GM21723 (cell line): ENCODE measurements at regions not wholly inside any gene's neighbourhood (a gene's known extent, or its start where the extent isn't known, plus 50 kb on each side); places are given as distances from the start of the nearest gene placed in this dataset.
"Not testable (repeated sequence)": the region's sequence is repeated elsewhere in the genome, so short reads cannot be mapped to it uniquely, and the experiment has no call there.

Experiments used
- ATAC-seq: cut with Tn5 transposase; IDR thresholded peaks from one replicate; pipeline ENCODE4 v1.9.1; 2021; ENCODE audit warnings: mild to moderate bottlenecking, moderate library complexity; ENCODE audit not compliant: unreplicated experiment

GRCh38 chr18:73079920-73080319 lies 212.1 kb upstream of the NETO1 start:
- no peak for ATAC-seq

- ATAC-seq, result no peak
These were observed 193.0 kb upstream of the NETO1 start for GRCh38 chr18:73060666-73061288.

- no peak for ATAC-seq
These were observed 191.5 kb upstream of the NETO1 start for GRCh38 chr18:73059280-73059679.

GRCh38 chr18:73047688-73048087 lies 179.9 kb upstream of the NETO1 start:
- ATAC-seq, result no peak

GRCh38 chr18:73045037-73045436 lies 177.2 kb upstream of the NETO1 start:
- ATAC-seq, result no peak

GRCh38 chr18:73043611-73044010 lies 175.8 kb upstream of the NETO1 start:
- ATAC-seq, result no peak

GRCh38 chr18:73043211-73043610 lies 175.4 kb upstream of the NETO1 start:
- no peak for ATAC-seq

GRCh38 chr18:73040247-73040646 lies 172.5 kb upstream of the NETO1 start:
- ATAC-seq, result no peak

GRCh38 chr18:73038336-73038735 lies 170.5 kb upstream of the NETO1 start:
- no peak for ATAC-seq

GRCh38 chr18:73023975-73024374 lies 156.2 kb upstream of the NETO1 start:
- no peak for ATAC-seq

- ATAC-seq, result no peak
These were observed 141.9 kb upstream of the NETO1 start for GRCh38 chr18:73009691-73010090.

- no peak for ATAC-seq
These were observed 140.1 kb upstream of the NETO1 start for GRCh38 chr18:73007915-73008308.

- ATAC-seq, result no peak
These were observed 139.6 kb upstream of the NETO1 start for GRCh38 chr18:73007195-73007914.

GRCh38 chr18:73006331-73006730 lies 138.5 kb upstream of the NETO1 start:
- ATAC-seq, result no peak

- no peak for ATAC-seq
These were observed 136.5 kb upstream of the NETO1 start for GRCh38 chr18:73004260-73004659.

GRCh38 chr18:72999971-73000607 lies 132.3 kb upstream of the NETO1 start:
- no peak for ATAC-seq

GRCh38 chr18:72995558-72995957 lies 127.8 kb upstream of the NETO1 start:
- no peak for ATAC-seq

- ATAC-seq, result no peak
These were observed 125.5 kb upstream of the NETO1 start for GRCh38 chr18:72993250-72993649.

- no peak for ATAC-seq
These were observed 123.6 kb upstream of the NETO1 start for GRCh38 chr18:72991379-72991778.

- not testable (repeated sequence) for ATAC-seq
These were observed 119.8 kb upstream of the NETO1 start for GRCh38 chr18:72987570-72987969.

- no peak for ATAC-seq
These were observed 118.3 kb upstream of the NETO1 start for GRCh38 chr18:72986103-72986502.

GRCh38 chr18:72985686-72986085 lies 117.9 kb upstream of the NETO1 start:
- ATAC-seq, result no peak
